Head of caudate nucleus (tissue), 42 donors: ENCODE measurements at regions not wholly inside any gene's neighbourhood (a gene's known extent, or its start where the extent isn't known, plus 50 kb on each side); places are given as distances from the start of the nearest gene placed in this dataset.
"Not testable (repeated sequence)": the region's sequence is repeated elsewhere in the genome, so short reads cannot be mapped to it uniquely, and the experiment has no call there.

ENCODE experiments used
- DNase-seq, 42 donors: peaks; one replicate each; pipeline versions ENCODE4 v3.0.0 to v3.0.0-alpha.2; 2020 to 2021; ENCODE audit warnings: mixed read lengths in 7 of 42
- intact Hi-C: fragments of 100-400 bp; cut with DNase I; formaldehyde crosslinking; loops from one replicate; pipeline ENCODE4 v1.15.0; 2022

GRCh38 chr14:61602003-61602732 lies 93.1 kb upstream of the HIF1A start:
- DNase-seq: no peak
- intact Hi-C loops: no loop called here

GRCh38 chr14:61602733-61603077 lies 92.6 kb upstream of the HIF1A start:
- DNase-seq: no peak
- intact Hi-C loops: no loop called here

GRCh38 chr14:61603736-61604135 lies 91.6 kb upstream of the HIF1A start:
- intact Hi-C loops: no loop called here
- no peak for DNase-seq

GRCh38 chr14:61607570-61608244 lies 87.6 kb upstream of the HIF1A start:
- intact Hi-C loops: no loop called here
- DNase-seq: no peak

- intact Hi-C loops: no loop called here
- peak in 41 of 42 donors; percentile 20 to 81 (median 57) for DNase-seq
These were observed 86.8 kb upstream of the HIF1A start for GRCh38 chr14:61608245-61609165.

- DNase-seq: peak in 38 of 42 donors; percentile 9 to 84 (median 43)
- intact Hi-C loops: no loop called here
These were observed 86.0 kb upstream of the HIF1A start for GRCh38 chr14:61609191-61609843.

- intact Hi-C loops: no loop called here
- no peak for DNase-seq
These were observed 85.4 kb upstream of the HIF1A start for GRCh38 chr14:61609884-61610283.

- intact Hi-C loops: no loop called here
- DNase-seq: no peak
These were observed 84.4 kb upstream of the HIF1A start for GRCh38 chr14:61610900-61611299.

GRCh38 chr14:61611880-61612630 lies 83.3 kb upstream of the HIF1A start:
- no peak for DNase-seq
- intact Hi-C loops: no loop called here

- intact Hi-C loops, DNase-seq: not testable (repeated sequence)
These were observed 82.3 kb upstream of the HIF1A start for GRCh38 chr14:61613006-61613405.

- DNase-seq: no peak
- intact Hi-C loops: no loop called here
These were observed 80.6 kb upstream of the HIF1A start for GRCh38 chr14:61614693-61615092.

GRCh38 chr14:61615743-61616523 lies 79.4 kb upstream of the HIF1A start:
- intact Hi-C loops: no loop called here
- no peak for DNase-seq

- intact Hi-C loops: no loop called here
These were observed 78.7 kb upstream of the HIF1A start for GRCh38 chr14:61616524-61617185.

GRCh38 chr14:61618448-61618847 lies 76.9 kb upstream of the HIF1A start:
- intact Hi-C loops: no loop called here
- no peak for DNase-seq

More at GRCh38 chr14:61616524-61617185, 78.7 kb upstream of the HIF1A start:
- no peak for DNase-seq

GRCh38 chr14:61619494-61619893 lies 75.8 kb upstream of the HIF1A start:
- intact Hi-C loops: no loop called here
- DNase-seq: no peak

- peak in 5 of 42 donors; percentile 11 to 55 (median 39) for DNase-seq
- intact Hi-C loops: no loop called here
These were observed 75.0 kb upstream of the HIF1A start for GRCh38 chr14:61620130-61620946.
